ENCODE measurements at regions not wholly inside any gene's neighbourhood (a gene's known extent, or its start where the extent isn't known, plus 50 kb on each side); places are given as distances from the start of the nearest gene placed in this dataset.
A peak's percentile ranks its signal among the peaks of the same experiment; 100 is the strongest.

DNA sequence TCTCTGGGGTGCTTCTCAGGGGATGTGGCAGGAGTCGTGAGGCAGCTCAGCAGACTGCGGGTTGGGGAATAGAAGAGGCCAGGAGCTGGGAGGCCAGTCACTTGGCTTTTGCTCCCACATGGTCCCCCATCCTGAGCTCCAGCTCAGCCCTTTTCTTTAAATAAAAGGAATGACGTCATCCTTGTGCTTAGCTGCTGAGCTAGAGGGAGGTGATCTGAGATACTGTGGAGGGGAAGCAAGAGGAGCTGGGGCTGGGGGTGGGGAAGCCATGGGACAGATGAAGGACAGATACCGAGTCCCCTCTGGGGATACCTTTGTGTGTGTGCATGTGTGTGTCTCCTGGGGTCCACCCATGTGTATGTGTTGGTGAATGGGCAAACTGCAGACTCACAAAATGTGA is 89.0 kb upstream of the ARAP3 start:
- H2BK5ac ChIP-seq (ENCODE audit: low read depth, low read length), result no peak overlapping the region
- H3K56ac ChIP-seq (replicated peaks; ENCODE audit: insufficient read length, low read depth, low read length), result no peak overlapping the region
- no peak overlapping the region for H3K4ac ChIP-seq (replicated peaks; ENCODE audit: insufficient read length, low read depth, low read length)
- H3K23me2 ChIP-seq (ENCODE audit: low read depth, low read length), result no peaks in the 10 kb centered on the region
- H4K8ac ChIP-seq (ENCODE audit: extremely low read depth, insufficient read depth, low read length), result no peak overlapping the region
- 0 out of 2 replicates have a peak overlapping the region, but pooled peaks have one; percentile 17 for H2BK12ac ChIP-seq (ENCODE audit: low read depth, low read length)
- H2BK20ac ChIP-seq (ENCODE audit: low read length), result no peak overlapping the region
- no peak overlapping the region for H3K14ac ChIP-seq (ENCODE audit: insufficient read length)
- no peak overlapping the region for H2BK15ac ChIP-seq (ENCODE audit: low read length)
- DNase-seq (ENCODE audit: low read depth in 1 of 2, low spot score in 2 of 2), result no peak
- no peak overlapping the region for H3K4me3 ChIP-seq (ENCODE audit: extremely low read depth in 1 of 4, insufficient read depth in 2 of 4, low read depth in 3 of 4, low read length in 4 of 4)
- H3K9me3 ChIP-seq (ENCODE audit: insufficient read depth in 2 of 2, low read depth in 1 of 2, low read length in 1 of 2), result no peaks in the 10 kb centered on the region
- H2BK120ac ChIP-seq (replicated peaks; ENCODE audit: low read depth, low read length), result no peak overlapping the region
- H3K4me1 ChIP-seq (replicated peaks in 1 of 4; ENCODE audit: control insufficient read depth in 3 of 4, insufficient read depth in 4 of 4, low read length in 3 of 4), result peaks cover 0 to 7% (median 3%) of the 10 kb centered on the region in 4 experiments; a peak in 5 of 7 replicates
- H3K9ac ChIP-seq (replicated peaks in 1 of 4; ENCODE audit: extremely low read depth in 1 of 4, low read depth in 3 of 4, low read length in 3 of 4), result no peak overlapping the region
- H3K79me2 ChIP-seq (ENCODE audit: control insufficient read depth in 1 of 2, insufficient read depth in 2 of 2, low read length in 2 of 2), result no peaks in the 10 kb centered on the region
- no peak overlapping the region for H2AFZ ChIP-seq (ENCODE audit: low read length)
- ChIA-PET POLR2A (ENCODE audit: partially characterized antibody) (interaction anchor here (0.8 to 2.8 kb wide), 7 partner anchors 9 to 102 kb away, joined by 3 to 11 read pairs (median 4); no protein-coding TSS in a partner anchor), CTCF (ENCODE audit: partially characterized antibody) (interaction anchor here (0.7 to 7.4 kb wide), 12 partner anchors 9 to 187 kb away, joined by 3 to 54 read pairs (median 4); partner anchors contain the start of gene PCDH12)
- H3K27ac ChIP-seq (ENCODE audit: low read depth, low read length), result no peak overlapping the region
- TF ChIP-seq, protein P1, sequence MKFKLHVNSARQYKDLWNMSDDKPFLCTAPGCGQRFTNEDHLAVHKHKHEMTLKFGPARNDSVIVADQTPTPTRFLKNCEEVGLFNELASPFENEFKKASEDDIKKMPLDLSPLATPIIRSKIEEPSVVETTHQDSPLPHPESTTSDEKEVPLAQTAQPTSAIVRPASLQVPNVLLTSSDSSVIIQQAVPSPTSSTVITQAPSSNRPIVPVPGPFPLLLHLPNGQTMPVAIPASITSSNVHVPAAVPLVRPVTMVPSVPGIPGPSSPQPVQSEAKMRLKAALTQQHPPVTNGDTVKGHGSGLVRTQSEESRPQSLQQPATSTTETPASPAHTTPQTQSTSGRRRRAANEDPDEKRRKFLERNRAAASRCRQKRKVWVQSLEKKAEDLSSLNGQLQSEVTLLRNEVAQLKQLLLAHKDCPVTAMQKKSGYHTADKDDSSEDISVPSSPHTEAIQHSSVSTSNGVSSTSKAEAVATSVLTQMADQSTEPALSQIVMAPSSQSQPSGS (IDR thresholded peaks at IDR 0.05; ENCODE audit: low read length), result peak; percentile 73; the same call in 1 of the 2 replicates
- TF ChIP-seq JUND (IDR thresholded peaks at IDR 0.05; ENCODE audit: low read length) (peak; percentile 94), ZNF274 (IDR thresholded peaks at IDR 0.05; ENCODE audit: borderline replicate concordance, extremely low read depth, low read length) (no peak)
- H3K23ac ChIP-seq (ENCODE audit: insufficient read length), result no peak overlapping the region
- H4K91ac ChIP-seq (replicated peaks; ENCODE audit: insufficient read length, low read length), result no peak overlapping the region
- H4K20me1 ChIP-seq (replicated peaks in 1 of 2; ENCODE audit: control insufficient read depth in 1 of 2, insufficient read depth in 2 of 2, low read length in 2 of 2), result no peaks in the 10 kb centered on the region
- H3K27me3 ChIP-seq (replicated peaks in 1 of 4; ENCODE audit: control insufficient read depth in 3 of 4, extremely low read depth in 1 of 4, insufficient read depth in 3 of 4, low read length in 3 of 4), result no peaks in the 10 kb centered on the region; a peak in 1 of 7 replicates
- no peak overlapping the region for H3K18ac ChIP-seq (ENCODE audit: extremely low read depth, low read length)
- no peak overlapping the region for H3K4me2 ChIP-seq (ENCODE audit: insufficient read depth in 1 of 2, low read depth in 2 of 2, low read length in 2 of 2)
- no peak overlapping the region for H4K5ac ChIP-seq (ENCODE audit: insufficient read length, low read depth, low read length)
- no peaks in the 10 kb centered on the region for H3K36me3 ChIP-seq (ENCODE audit: control insufficient read depth in 2 of 4, insufficient read depth in 4 of 4, low read length in 3 of 4)
- H3K79me1 ChIP-seq (ENCODE audit: low read depth, low read length), result no peaks in the 10 kb centered on the region; the same call in 1 of the 2 replicates
- WGBS, 2 experiments (ENCODE audit: extremely low coverage in 1 of 2, insufficient coverage in 1 of 2, insufficient read length in 1 of 2, insufficient replicate concordance in 2 of 2, low coverage in 1 of 2, low lambda C conversion rate in 2 of 2, missing lambda C conversion rate in 1 of 2), result 69% methylated on average over 4 of the region's 4 CpGs; no CpG with 5 or more reads in 1 of the 2 experiments
- H2AK5ac ChIP-seq (ENCODE audit: low read depth, low read length), result no peak overlapping the region
- no peak for FAIRE-seq

Measured in H1 (cell line).